ENCODE measurements at regions not wholly inside any gene's neighbourhood (a gene's known extent, or its start where the extent isn't known, plus 50 kb on each side); places are given as distances from the start of the nearest gene placed in this dataset.

- no peak overlapping the region for H3K56ac ChIP-seq (replicated peaks; ENCODE audit: insufficient read length, low read depth, low read length)
- no peak overlapping the region for H4K8ac ChIP-seq (ENCODE audit: extremely low read depth, insufficient read depth, low read length)
- no peak overlapping the region for H2AFZ ChIP-seq (ENCODE audit: low read length)
- H3K23ac ChIP-seq (ENCODE audit: insufficient read length) = no peak overlapping the region
- H2BK15ac ChIP-seq (ENCODE audit: low read length) = no peak overlapping the region
- H3K4me1 ChIP-seq (replicated peaks in 1 of 4; ENCODE audit: control insufficient read depth in 3 of 4, insufficient read depth in 4 of 4, low read length in 3 of 4) = no peaks in the 10 kb centered on the region
- no peak overlapping the region for H3K27ac ChIP-seq (ENCODE audit: low read depth, low read length)
- no peak overlapping the region for H4K91ac ChIP-seq (replicated peaks; ENCODE audit: insufficient read length, low read length)
- DNase-seq (ENCODE audit: low read depth in 1 of 2, low spot score in 2 of 2) = no peak
- no peak for FAIRE-seq
- CTCF ChIA-PET (ENCODE audit: partially characterized antibody) = no interaction called here
- no peaks in the 10 kb centered on the region for H3K36me3 ChIP-seq (ENCODE audit: control insufficient read depth in 2 of 4, insufficient read depth in 4 of 4, low read length in 3 of 4)
- no peaks in the 10 kb centered on the region for H3K23me2 ChIP-seq (ENCODE audit: low read depth, low read length)
- H3K4ac ChIP-seq (replicated peaks; ENCODE audit: insufficient read length, low read depth, low read length) = no peak overlapping the region
- no peak overlapping the region for H2AK5ac ChIP-seq (ENCODE audit: low read depth, low read length)
- H3K4me2 ChIP-seq (ENCODE audit: insufficient read depth in 1 of 2, low read depth in 2 of 2, low read length in 2 of 2) = no peak overlapping the region
- no peak overlapping the region for H3K18ac ChIP-seq (ENCODE audit: extremely low read depth, low read length)
- H2BK20ac ChIP-seq (ENCODE audit: low read length) = no peak overlapping the region
- WGBS, 2 experiments (ENCODE audit: extremely low coverage in 1 of 2, insufficient coverage in 1 of 2, insufficient read length in 1 of 2, insufficient replicate concordance in 2 of 2, low coverage in 1 of 2, low lambda C conversion rate in 2 of 2, missing lambda C conversion rate in 1 of 2) = 100% methylated on average over 1 of the region's 1 CpG; no CpG with 5 or more reads in 1 of the 2 experiments
- no peaks in the 10 kb centered on the region for H3K27me3 ChIP-seq (replicated peaks in 1 of 4; ENCODE audit: control insufficient read depth in 3 of 4, extremely low read depth in 1 of 4, insufficient read depth in 3 of 4, low read length in 3 of 4)
- H2BK120ac ChIP-seq (replicated peaks; ENCODE audit: low read depth, low read length) = no peak overlapping the region
- peaks cover 0 to 5% of the 10 kb centered on the region in 2 experiments; a peak in 1 of 4 replicates for H3K9me3 ChIP-seq (ENCODE audit: insufficient read depth in 2 of 2, low read depth in 1 of 2, low read length in 1 of 2)
- no peak overlapping the region for H3K9ac ChIP-seq (replicated peaks in 1 of 4; ENCODE audit: extremely low read depth in 1 of 4, low read depth in 3 of 4, low read length in 3 of 4)
- no peak overlapping the region for H3K4me3 ChIP-seq (ENCODE audit: extremely low read depth in 1 of 4, insufficient read depth in 2 of 4, low read depth in 3 of 4, low read length in 4 of 4)
- no peaks in the 10 kb centered on the region for H3K79me1 ChIP-seq (ENCODE audit: low read depth, low read length)
- no peak overlapping the region for H4K5ac ChIP-seq (ENCODE audit: insufficient read length, low read depth, low read length)
- POLR2A ChIA-PET (ENCODE audit: partially characterized antibody) = no interaction called here
- H2BK12ac ChIP-seq (ENCODE audit: low read depth, low read length) = no peak overlapping the region
- no peak overlapping the region for H3K14ac ChIP-seq (ENCODE audit: insufficient read length)
- H4K20me1 ChIP-seq (replicated peaks in 1 of 2; ENCODE audit: control insufficient read depth in 1 of 2, insufficient read depth in 2 of 2, low read length in 2 of 2) = no peaks in the 10 kb centered on the region
- TF ChIP-seq TCF12 (IDR thresholded peaks at IDR 0.05; ENCODE audit: low read depth, low read length) (no peak), BACH1 (IDR thresholded peaks at IDR 0.05; ENCODE audit: low read length) (no peak), BCL11A (IDR thresholded peaks at IDR 0.05; ENCODE audit: low read depth in 2 of 2, low read length in 2 of 2) (no peak), GTF2F1 (IDR thresholded peaks at IDR 0.05; ENCODE audit: borderline replicate concordance, low read depth, low read length) (no peak), ATF3 (IDR thresholded peaks at IDR 0.05; ENCODE audit: insufficient read depth, low read depth, low read length) (no peak)
- H3K79me2 ChIP-seq (ENCODE audit: control insufficient read depth in 1 of 2, insufficient read depth in 2 of 2, low read length in 2 of 2) = no peaks in the 10 kb centered on the region
- H2BK5ac ChIP-seq (ENCODE audit: low read depth, low read length) = no peak overlapping the region
Measured at GRCh38 chr5:19342942-19343341, 645.1 kb downstream of the CDH18 start.

Measured in H1 (cell line).